HEK293 (cell line): ENCODE measurements at regions not wholly inside any gene's neighbourhood (a gene's known extent, or its start where the extent isn't known, plus 50 kb on each side); places are given as distances from the start of the nearest gene placed in this dataset.

Experiments used
- CTCF ChIA-PET: fragments of 350-600 bp; formaldehyde crosslinking; extraction: SDS; loops from one replicate; lab custom pipeline; 2021; ENCODE audit warnings: antibody characterized with exemption; lab: Yijun Ruan, JAX
- POLR2A ChIA-PET: fragments of 300-600 bp; formaldehyde crosslinking; extraction: SDS; loops from one replicate; lab custom pipeline; 2020; ENCODE audit warnings: antibody characterized with exemption, inconsistent platforms; lab: Yijun Ruan, JAX
- H3K27ac ChIP-seq: fragments of 200-500 bp; sonication (Bioruptor generic); 2 replicates; pipeline ENCODE4 v1.5.1; 2014; ENCODE audit warnings: low read depth, low read length, control low read depth, inconsistent platforms; ENCODE audit errors: extremely low read depth
- H3K36me3 ChIP-seq, 2 experiments: fragments of 200-500 bp in 1 of 2; sonication (Bioruptor generic) in 1 of 2; 1 replicate in 1 of 2; 2 replicates in 1 of 2; pipeline ENCODE4 v1.5.1; 2014 to 2017; ENCODE audit warnings: inconsistent platforms in 2 of 2, low read length in 2 of 2; ENCODE audit not compliant: control insufficient read depth in 2 of 2, insufficient read depth in 1 of 2
- H3K4me1 ChIP-seq: fragments of 200-500 bp; sonication (Bioruptor generic); 2 replicates; pipeline ENCODE4 v1.5.1; 2014; ENCODE audit warnings: mild to moderate bottlenecking, low read length, inconsistent platforms; ENCODE audit not compliant: control insufficient read depth, insufficient read depth
- H3K4me3 ChIP-seq: 2 replicates; pipeline ENCODE4 v1.5.1; 2011; ENCODE audit warnings: low read depth, mild to moderate bottlenecking, control low read depth, low read length, moderate library complexity
- H3K9me3 ChIP-seq: fragments of 200-500 bp; sonication (Bioruptor generic); 2 replicates; pipeline ENCODE4 v1.5.1; 2014; ENCODE audit warnings: low read depth, low read length, inconsistent platforms; ENCODE audit not compliant: control insufficient read depth, insufficient read depth
- ATF2 ChIP-seq: fragments of 450-650 bp; formaldehyde crosslinking; IDR thresholded peaks from 2 replicates; pipeline ENCODE4 v1.5.1; 2016; ENCODE audit warnings: missing biosample characterization, missing genetic modification characterization, low read depth
- EGR2 ChIP-seq: fragments of 450-650 bp; formaldehyde crosslinking; IDR thresholded peaks from 2 replicates; pipeline ENCODE4 v1.5.1; 2016; ENCODE audit warnings: low read depth, missing biosample characterization, missing genetic modification characterization
- GLIS1 ChIP-seq: fragments of 450-650 bp; formaldehyde crosslinking; IDR thresholded peaks from 2 replicates; pipeline ENCODE4 v1.5.1; 2016; ENCODE audit warnings: missing biosample characterization, missing genetic modification characterization
- KLF9 ChIP-seq: fragments of 450-650 bp; formaldehyde crosslinking; IDR thresholded peaks from 2 replicates; pipeline ENCODE4 v1.5.1; 2016; ENCODE audit warnings: missing biosample characterization, missing genetic modification characterization, low read depth
- MEIS1 ChIP-seq: sonication (generic); formaldehyde crosslinking; IDR thresholded peaks from 2 replicates; pipeline ENCODE4 v1.8.1; 2022; ENCODE audit warnings: missing genetic modification reagents, mild to moderate bottlenecking, borderline replicate concordance
- OSR2 ChIP-seq: fragments of 450-650 bp; formaldehyde crosslinking; IDR thresholded peaks from 2 replicates; pipeline ENCODE4 v1.5.1; 2016; ENCODE audit warnings: missing biosample characterization, missing genetic modification characterization
- PRDM1 ChIP-seq: fragments of 450-650 bp; formaldehyde crosslinking; IDR thresholded peaks from 2 replicates; pipeline ENCODE4; 2016; ENCODE audit warnings: missing biosample characterization, missing genetic modification characterization
- SETDB1 ChIP-seq: IDR thresholded peaks from one replicate; pipeline ENCODE4 v1.6.1; 2017; ENCODE audit warnings: mild to moderate bottlenecking, low read length, moderate library complexity, mixed read lengths; ENCODE audit not compliant: insufficient read length
- ZBTB10 ChIP-seq: fragments of 450-650 bp; formaldehyde crosslinking; IDR thresholded peaks from 2 replicates; pipeline ENCODE4 v1.5.1; 2016; ENCODE audit warnings: missing biosample characterization, missing genetic modification characterization
- ZNF132 ChIP-seq: fragments of 450-650 bp; formaldehyde crosslinking; IDR thresholded peaks from 2 replicates; pipeline ENCODE4 v1.5.1; 2017; ENCODE audit warnings: missing biosample characterization, missing genetic modification characterization, borderline replicate concordance
- ZNF335 ChIP-seq: fragments of 450-650 bp; formaldehyde crosslinking; conservative IDR thresholded peaks from 2 replicates; pipeline ENCODE4 v1.5.1; 2016; ENCODE audit warnings: missing biosample characterization, missing genetic modification characterization
- ZNF350 ChIP-seq: fragments of 450-650 bp; formaldehyde crosslinking; IDR thresholded peaks from 2 replicates; pipeline ENCODE4 v1.5.0; 2017; ENCODE audit warnings: missing biosample characterization, mild to moderate bottlenecking, missing genetic modification characterization
- ZNF426 ChIP-seq: fragments of 450-650 bp; formaldehyde crosslinking; IDR thresholded peaks from 2 replicates; pipeline ENCODE4 v1.5.1; 2017; ENCODE audit warnings: missing biosample characterization, missing genetic modification characterization, mild to moderate bottlenecking, inconsistent platforms, moderate library complexity
- ZNF513 ChIP-seq: fragments of 450-650 bp; IDR thresholded peaks from 2 replicates; pipeline ENCODE4 v1.5.1; 2018; ENCODE audit warnings: missing biosample characterization, missing genetic modification characterization
- ZNF596 ChIP-seq: fragments of 450-650 bp; IDR thresholded peaks from 2 replicates; pipeline ENCODE4 v1.5.0; 2018; ENCODE audit warnings: missing biosample characterization, mild to moderate bottlenecking, missing genetic modification characterization, moderate library complexity
- ZNF639 ChIP-seq: fragments of 450-650 bp; formaldehyde crosslinking; IDR thresholded peaks from 2 replicates; pipeline ENCODE4 v1.5.1; 2016; ENCODE audit warnings: missing biosample characterization, missing genetic modification characterization
- ZNF658 ChIP-seq: fragments of 450-650 bp; formaldehyde crosslinking; IDR thresholded peaks from 2 replicates; pipeline ENCODE4; 2016; ENCODE audit warnings: missing biosample characterization, missing genetic modification characterization
- ZNF791 ChIP-seq: fragments of 450-650 bp; formaldehyde crosslinking; IDR thresholded peaks from 2 replicates; pipeline ENCODE4 v1.5.1; 2016; ENCODE audit warnings: missing biosample characterization, missing genetic modification characterization
- ZNF837 ChIP-seq: fragments of 450-650 bp; formaldehyde crosslinking; IDR thresholded peaks from 2 replicates; pipeline ENCODE4 v1.5.1; 2016; ENCODE audit warnings: missing biosample characterization, missing genetic modification characterization
- ZSCAN30 ChIP-seq: fragments of 450-650 bp; IDR thresholded peaks from 2 replicates; pipeline ENCODE4 v1.5.1; 2018; ENCODE audit warnings: missing biosample characterization, mild to moderate bottlenecking, missing genetic modification characterization, moderate library complexity
- ZSCAN4 ChIP-seq: fragments of 450-650 bp; formaldehyde crosslinking; IDR thresholded peaks from 2 replicates; pipeline ENCODE4 v1.5.1; 2017; ENCODE audit warnings: missing biosample characterization, missing genetic modification characterization

GRCh38 chr6:74925683-74926082, 280.2 kb downstream of the COL12A1 start (continued):
- no peak for TF ChIP-seq ZNF791 (tag by site-specific recombination)
- TF ChIP-seq MEIS1, result no peak
- TF ChIP-seq EGR2 (tag by site-specific recombination), result no peak
- no peak for TF ChIP-seq ZSCAN30 (tag by site-specific recombination)
- TF ChIP-seq PRDM1 (tag by site-specific recombination), result no peak
- no peak for TF ChIP-seq ZNF639 (tag by site-specific recombination)
- TF ChIP-seq ZNF132 (tag by site-specific recombination), result no peak
- TF ChIP-seq ZNF426 (tag by site-specific recombination), result no peak

- ChIA-PET CTCF (interaction anchor here (0.6 to 1.2 kb wide), 3 partner anchors 65 to 901 kb away, joined by 3 to 4 read pairs (median 3); no protein-coding TSS in a partner anchor), POLR2A (no interaction called here)
- TF ChIP-seq OSR2 (tag by site-specific recombination) (no peak), ATF2 (tag by site-specific recombination) (no peak), ZSCAN4 (tag by site-specific recombination) (no peak), ZBTB10 (tag by site-specific recombination) (no peak), ZNF350 (tag by site-specific recombination) (no peak), ZNF658 (tag by site-specific recombination) (no peak), SETDB1 (no peak), KLF9 (no peak), ZNF335 (tag by site-specific recombination) (no peak), ZNF596 (tag by site-specific recombination) (no peak), GLIS1 (tag by site-specific recombination) (no peak), ZNF837 (no peak), PRDM1 (tag by site-specific recombination) (no peak), ZNF513 (tag by site-specific recombination) (no peak)
- no peaks in the 10 kb centered on the region for H3K4me1 ChIP-seq
- no peak overlapping the region for H3K4me3 ChIP-seq
- no peaks in the 10 kb centered on the region for H3K36me3 ChIP-seq
- H3K9me3 ChIP-seq, result no peaks in the 10 kb centered on the region
- no peak overlapping the region for H3K27ac ChIP-seq
Observed at GRCh38 chr6:74914888-74915287, 291.0 kb downstream of the COL12A1 start.
